NCI-H2196 (cell line): ENCODE measurements at regions not wholly inside any gene's neighbourhood (a gene's known extent, or its start where the extent isn't known, plus 50 kb on each side); places are given as distances from the start of the nearest gene placed in this dataset.

ENCODE experiments used
- DNase-seq: peaks from one replicate; lab custom pipeline; 2025; ENCODE audit not compliant: unreplicated experiment; lab: John Stamatoyannopoulos, UW

- DNase-seq = no peak
These were observed 192.9 kb upstream of the POU3F3 start for GRCh38 chr2:104660991-104661390.

DNA sequence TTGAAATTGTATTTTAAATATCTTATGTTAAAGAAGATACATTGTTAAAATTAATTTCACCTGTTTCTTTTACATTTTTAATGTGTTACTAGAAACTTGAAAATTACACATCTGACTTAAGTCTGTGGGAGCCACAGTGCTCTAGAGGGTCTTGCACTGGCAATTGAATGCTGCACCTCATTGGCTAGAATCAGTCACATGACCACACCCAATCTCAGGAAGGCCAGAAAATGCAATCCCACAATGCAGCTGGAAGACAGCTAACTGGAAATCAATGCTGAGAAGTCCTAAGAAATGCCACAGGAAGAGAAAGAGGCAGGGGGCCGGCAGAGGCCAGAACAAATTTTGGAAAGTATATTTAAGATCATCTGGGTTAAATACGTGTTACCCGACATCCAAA lies 189.2 kb upstream of the POU3F3 start:
- DNase-seq = no peak

GRCh38 chr2:104668631-104669030 lies 185.3 kb upstream of the POU3F3 start:
- no peak for DNase-seq

DNA sequence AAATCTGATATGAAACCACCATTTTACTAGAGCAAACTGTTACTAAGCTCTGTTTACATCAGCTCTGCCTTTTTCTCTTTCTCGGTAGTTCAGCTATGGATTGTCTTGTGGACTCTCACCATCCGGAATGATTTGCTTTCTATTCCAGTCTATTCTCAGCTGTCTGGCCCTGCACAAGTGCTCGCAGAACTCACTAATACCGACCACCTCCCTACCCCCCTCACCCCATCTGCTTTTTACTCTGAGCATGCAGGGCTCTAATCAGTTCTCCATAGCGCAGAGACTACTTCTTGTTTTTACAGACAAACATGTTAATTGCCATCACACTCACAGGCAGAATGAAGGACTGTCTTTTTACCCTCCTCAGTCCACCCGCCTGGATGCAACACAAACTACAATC lies 180.7 kb upstream of the POU3F3 start:
- DNase-seq = no peak

DNA sequence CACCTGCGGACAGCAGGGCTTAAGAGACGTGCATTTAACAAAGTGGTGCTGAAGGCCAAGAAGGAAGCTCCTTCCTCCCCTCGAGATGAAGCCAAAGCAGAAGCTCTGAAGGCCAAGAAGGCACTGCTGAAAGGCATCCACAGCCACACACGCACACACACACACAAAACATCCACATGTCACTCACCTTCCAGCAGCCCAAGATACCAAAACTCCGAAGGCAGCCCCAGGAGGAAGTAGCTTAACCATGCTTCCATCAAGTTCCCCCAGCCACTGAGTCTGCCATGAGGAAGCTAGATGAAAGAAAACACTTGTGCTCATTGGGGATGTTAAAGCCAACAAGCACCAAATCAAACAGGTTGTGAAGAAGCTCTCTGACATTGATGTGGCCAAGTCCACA lies 175.7 kb upstream of the POU3F3 start:
- no peak for DNase-seq

DNA sequence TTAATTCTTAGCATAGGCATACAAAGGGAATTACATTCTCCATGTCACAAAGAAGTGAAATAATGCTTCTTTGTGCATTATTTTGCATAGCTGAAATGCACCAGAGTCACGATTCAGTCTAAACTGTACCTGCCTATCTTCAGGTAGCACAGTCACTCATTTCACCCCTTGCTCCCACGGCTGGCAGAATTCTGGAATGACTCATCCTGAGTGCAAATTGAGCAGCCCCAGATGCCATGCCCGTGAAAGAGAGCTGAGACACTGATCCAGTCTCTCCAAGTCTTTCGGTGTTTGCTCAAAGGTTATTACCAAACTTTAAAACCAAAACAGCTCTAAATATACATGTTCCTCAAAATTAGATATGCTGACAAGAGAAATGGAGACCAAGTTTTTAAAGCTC lies 168.3 kb upstream of the POU3F3 start:
- no peak for DNase-seq

DNA sequence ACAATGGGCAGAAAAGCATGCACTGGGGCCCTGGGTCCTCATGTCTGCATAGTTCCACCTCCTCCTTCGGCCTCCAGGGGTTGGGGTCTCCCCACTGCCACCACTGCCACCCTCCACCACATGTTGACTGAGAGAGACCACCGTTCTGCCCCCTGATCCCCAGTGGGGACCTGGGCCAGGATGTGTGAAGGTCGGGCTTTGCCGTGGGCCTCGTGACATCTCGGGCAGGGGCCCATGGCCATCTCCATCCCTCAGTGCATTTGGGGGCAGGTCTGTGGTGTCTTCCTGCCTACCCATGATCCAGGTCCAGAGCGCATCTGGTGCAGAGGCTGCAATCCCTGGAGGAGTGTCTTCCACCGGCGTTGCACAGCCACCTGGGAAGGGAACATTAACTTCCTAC lies 166.8 kb upstream of the POU3F3 start:
- no peak for DNase-seq

DNA sequence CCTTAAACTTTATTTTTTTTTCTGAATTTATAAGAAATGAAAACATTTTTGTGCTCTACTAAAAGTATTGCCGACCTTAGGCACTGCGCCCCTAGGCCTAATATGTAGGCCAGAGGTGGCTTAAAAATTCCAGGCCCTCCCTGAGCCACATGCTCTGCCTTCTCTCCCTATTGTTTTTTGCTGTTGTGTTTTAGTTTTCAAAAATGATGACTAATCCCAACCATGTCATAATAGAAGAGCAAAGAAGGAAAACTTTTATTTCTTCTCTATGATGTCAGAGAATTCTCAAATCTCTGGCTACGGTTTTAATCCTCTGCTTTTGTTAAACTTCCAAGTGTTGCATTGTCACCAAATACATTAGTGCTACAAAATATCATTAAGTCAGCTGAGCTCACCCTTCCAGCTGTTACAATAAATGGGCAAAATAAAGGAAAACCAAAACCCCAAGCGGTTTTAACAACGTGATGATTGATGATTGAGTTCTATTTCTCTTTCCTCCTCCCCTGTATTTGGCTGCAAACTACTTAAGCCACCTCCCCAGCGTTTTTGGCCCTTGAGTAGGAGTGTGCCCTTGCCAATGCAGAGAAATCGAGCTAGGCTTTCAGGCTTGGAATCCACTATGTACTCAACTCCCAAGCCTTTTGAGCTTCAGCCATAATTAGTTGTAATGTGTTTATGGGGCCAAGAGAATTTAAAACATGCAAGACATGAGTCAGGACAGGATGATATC lies 163.5 kb upstream of the POU3F3 start:
- no peak for DNase-seq

- DNase-seq = no peak
These were observed 155.6 kb upstream of the POU3F3 start for GRCh38 chr2:104698276-104698675.

DNA sequence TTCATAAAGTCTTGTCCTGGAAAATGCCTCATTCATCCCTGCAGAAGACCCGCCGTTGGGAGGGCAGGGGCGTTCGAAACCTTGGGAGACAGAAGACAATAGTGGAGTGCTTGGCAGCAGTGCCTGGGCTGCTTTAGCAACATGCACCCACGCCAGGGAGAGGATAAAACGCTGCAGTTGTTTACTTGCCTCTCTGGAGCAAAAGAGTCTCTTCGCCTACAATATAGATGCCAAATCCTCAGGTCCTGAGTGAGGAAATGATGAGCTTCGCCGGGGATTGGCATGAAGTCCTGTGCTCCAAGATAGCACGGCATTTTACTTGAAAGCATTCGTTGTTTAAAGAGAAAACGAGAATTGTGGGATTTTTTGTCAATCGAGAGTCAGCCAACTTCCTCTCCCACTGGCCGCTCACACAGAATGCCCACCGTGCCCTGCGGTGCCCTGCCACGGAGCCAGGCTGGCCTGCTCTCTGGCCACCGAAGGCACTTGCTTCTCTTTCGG lies 152.5 kb upstream of the POU3F3 start:
- DNase-seq = no peak

DNA sequence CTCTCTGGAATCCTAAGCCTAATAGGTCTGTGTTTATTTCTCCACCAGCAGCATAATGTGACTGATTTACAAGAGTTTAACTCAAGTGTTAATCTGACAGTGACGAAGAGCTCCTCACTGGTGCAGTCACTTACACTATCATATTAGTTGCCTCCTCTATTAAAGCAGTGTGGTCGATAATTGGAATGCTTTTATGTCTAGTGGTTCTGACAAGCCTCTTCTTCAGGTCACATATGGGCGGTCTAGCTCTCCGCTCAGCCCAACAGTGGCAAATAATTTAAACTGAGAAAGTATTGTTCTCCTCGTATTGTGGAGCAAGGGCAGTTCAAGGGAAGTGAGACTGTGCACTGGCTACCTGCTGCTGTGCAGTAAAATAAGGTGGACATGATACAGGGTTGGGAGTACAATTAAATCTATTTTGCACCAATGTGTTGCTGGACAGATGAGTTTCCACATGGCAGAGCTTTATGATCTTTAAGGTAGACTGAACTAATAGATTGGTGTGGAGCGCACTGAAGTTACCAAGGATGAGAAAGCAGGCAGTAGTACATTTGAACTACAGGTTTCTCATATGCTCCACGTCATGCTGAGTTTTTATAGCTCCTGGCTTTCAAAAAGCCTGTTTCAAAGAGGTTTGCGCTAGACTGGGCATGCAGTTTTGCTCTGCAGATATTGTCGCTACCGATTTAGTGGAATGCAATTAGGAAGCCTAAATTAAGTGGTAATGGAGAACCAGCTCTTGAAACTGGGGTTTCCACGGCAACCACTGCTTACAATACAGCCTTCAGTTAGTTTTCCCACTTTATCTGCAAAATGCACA lies 151.7 kb upstream of the POU3F3 start:
- no peak for DNase-seq

- DNase-seq = no peak
These were observed 150.2 kb upstream of the POU3F3 start for GRCh38 chr2:104703669-104704068.

DNA sequence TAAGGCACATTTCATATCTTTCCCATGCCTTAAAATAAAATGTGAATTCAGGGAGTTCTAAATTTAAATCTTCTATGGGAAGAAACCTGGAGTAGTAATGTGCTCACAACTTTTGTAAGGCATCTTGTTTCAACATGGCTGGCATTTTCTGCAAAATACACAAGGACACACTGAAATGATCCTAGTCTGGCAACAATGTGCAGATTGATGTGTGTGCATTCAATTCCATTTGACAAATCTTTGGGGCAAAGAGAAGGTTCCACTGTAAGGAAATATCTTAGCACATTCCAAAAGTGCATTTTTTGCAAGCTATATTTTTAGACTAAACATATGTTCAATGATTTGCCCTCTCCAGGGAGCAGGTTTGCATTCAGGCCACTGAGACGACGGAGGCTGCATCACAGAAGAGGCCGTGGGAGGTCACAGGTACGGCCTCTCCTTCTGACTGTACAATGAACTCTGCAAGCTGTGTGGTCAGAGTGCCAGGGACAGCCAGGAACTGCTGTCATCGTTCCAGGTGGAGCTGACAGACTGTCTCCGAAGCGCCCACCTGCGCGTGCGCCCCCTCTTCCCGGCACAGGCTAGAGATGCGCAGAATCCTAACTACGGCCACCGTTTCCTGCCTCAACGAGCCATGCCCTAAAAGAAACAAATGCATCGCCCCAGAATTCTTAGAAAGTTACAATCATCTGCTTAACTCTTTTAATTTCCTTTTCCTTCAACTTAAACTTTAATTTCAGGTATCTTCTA lies 149.2 kb upstream of the POU3F3 start:
- no peak for DNase-seq

- DNase-seq = no peak
These were observed 146.9 kb upstream of the POU3F3 start for GRCh38 chr2:104707056-104707455.

- DNase-seq = no peak
These were observed 144.9 kb upstream of the POU3F3 start for GRCh38 chr2:104708967-104709366.

- no peak for DNase-seq
These were observed 137.9 kb upstream of the POU3F3 start for GRCh38 chr2:104716061-104716460.

- peak; percentile 9 for DNase-seq
These were observed 120.5 kb upstream of the POU3F3 start for GRCh38 chr2:104733226-104733943.

- no peak for DNase-seq
These were observed 118.9 kb upstream of the POU3F3 start for GRCh38 chr2:104734937-104735586.

DNA sequence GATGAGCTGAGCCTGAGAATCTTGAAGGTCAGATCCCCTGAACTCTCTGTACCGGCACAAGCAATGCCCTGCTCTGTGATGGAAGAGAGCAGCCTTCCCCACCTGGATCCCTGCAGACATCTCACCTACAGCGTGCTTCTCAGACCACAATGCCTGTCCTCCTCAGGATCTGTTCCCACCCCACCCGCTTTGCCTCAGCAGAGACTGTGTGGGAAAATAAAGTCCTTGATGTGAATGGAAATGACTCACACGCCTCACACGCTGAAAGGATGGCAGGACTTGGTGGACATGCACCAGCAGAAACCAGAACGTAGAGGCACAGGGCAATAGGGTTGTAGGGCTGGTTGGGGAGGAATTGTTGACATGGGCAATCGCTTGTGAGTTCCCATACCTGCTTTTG lies 117.9 kb upstream of the POU3F3 start:
- DNase-seq = no peak

GRCh38 chr2:104741860-104742259 lies 112.1 kb upstream of the POU3F3 start:
- DNase-seq = no peak
